Hematopoietic multipotent progenitor cell treated with erythropoietin and hydrocortisone succinate and interleukin-3 and kit ligand, for 15 days (in vitro differentiated cells): ENCODE measurements at regions not wholly inside any gene's neighbourhood (a gene's known extent, or its start where the extent isn't known, plus 50 kb on each side); places are given as distances from the start of the nearest gene placed in this dataset.

ENCODE experiments used
- DNase-seq: peaks from one replicate; pipeline ENCODE4 v3.0.0-alpha.2; 2015; ENCODE audit warnings: low spot score

DNA sequence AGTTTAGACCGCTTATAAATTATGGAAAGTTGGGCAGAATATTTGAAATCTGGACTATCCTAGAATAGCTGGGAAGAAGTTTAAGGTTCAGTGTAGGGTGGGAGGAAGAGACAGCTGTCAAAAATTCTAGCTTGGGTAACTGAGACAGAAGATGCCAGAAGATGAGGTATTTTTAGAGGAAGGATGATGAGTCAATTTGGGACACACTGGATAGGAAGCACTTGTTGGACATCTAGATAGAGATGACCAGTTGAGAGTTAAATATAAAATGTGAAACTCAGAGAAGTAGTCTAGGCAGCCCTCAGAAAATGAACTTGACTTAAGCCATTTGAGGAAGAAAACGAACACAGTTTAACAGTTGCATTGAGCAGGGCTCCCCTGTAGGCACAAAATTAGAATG lies 137.9 kb upstream of the MAP9 start:
- no peak for DNase-seq

DNA sequence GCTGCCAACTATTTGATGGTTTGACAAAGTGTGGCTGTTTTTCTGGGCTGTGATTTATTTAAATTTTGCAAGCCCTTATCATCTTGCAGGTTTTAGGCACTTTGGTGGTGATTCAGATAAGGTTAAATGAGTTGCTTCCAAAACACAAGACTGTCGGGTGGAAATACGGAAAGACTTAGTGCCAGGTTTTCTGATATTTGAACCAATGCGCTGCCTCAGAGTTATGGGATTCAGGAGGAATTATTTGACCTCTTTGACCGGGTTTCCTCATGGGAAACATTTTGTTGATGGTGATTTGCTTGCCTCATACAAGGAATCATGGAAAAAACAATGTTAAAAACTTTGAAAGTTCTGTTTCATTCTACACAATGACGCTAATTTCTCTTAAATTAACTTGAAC lies 136.1 kb upstream of the MAP9 start:
- no peak for DNase-seq

DNA sequence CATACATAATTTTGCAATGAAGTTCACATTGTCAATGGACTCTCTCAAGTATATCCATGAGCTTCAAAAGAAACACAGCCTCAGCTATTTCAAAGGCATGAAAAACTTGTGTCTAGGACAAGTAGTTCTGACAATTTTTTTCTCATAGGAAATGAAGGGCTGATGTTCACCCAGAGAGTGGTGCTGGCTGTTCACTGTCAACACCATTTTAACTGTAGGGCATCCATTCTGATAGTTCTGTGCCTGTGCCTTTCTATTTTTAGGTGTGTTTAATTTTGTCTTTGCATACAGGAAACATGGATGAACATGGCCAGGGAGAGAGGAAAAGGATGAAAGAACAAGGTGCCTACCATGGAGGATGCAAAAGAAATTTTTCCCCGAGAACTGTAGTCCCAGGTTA lies 135.3 kb upstream of the MAP9 start:
- DNase-seq, result no peak

DNA sequence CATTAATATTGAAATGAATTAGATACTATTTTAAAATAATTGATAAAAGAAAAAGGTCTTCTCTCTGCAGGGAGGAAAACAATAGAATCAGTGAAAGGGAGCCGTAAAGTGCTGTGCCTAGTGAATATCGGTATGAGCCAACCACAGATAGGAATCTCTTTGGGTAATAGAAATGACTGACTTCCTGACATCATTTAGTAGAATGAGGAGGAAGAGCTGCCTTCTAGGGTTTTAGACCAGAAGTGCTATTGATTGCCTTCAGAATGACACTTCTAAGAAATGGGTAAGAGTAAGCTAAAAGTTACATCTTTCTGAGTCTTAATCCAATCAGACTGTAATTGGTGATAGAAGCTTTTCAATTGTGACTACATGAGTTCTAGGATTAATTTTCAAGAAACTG lies 134.0 kb upstream of the MAP9 start:
- no peak for DNase-seq

DNA sequence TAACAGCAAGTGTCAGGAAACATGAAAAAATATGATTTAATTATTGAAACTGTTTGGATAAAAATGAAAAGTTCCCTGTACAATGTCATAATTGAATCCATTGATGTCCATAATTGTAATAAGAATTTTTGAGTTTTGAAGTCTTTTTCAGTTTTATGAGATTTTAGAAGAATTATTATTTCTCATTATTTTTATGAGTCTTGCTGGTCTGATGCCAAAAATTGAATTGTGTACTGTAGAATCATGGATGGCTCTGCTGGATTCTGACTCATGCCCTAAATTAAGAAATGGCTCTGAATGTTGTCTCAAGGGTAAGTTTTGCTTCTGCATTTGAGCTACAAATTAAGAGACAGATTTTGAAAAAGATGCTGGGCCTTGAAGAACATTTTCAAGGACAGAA lies 132.8 kb upstream of the MAP9 start:
- DNase-seq, result no peak

DNA sequence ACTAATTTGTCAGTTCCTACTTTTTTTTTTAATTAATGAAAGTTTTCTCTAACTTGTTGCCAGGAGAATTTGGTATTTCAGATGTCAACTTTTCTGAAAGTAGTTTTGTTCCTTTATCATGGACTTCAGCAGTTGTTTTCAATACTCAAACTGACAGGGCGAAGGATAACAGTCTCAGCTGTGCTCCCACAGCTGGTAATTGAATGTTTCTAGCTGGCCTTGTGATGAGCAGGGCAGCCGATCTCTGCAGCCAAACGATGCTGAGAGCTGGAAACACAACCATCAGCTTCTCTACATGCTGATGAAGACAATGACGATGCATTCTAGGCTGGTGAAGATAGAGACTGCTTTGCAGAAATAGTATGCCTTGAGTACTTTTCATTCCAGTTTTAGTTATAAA lies 130.0 kb upstream of the MAP9 start:
- no peak for DNase-seq

DNA sequence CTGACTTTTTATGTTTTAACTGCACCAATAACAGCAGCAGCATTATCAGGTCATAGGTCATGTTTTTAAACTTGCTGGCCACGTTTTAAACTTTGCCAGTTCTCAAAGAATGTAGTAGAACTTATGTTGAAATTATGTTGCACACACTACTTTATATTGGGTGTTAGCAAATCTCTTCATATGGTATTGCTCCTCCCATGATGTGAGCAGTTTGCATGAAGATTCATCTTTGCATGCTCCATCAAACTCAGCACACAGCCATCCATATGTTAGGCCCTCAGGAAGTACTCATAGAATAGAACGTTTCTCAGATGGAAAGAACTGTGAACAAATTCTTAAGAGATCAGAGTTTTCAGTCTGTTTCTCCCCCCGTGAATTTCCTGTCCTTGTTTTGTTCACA lies 128.6 kb upstream of the MAP9 start:
- DNase-seq, result no peak

DNA sequence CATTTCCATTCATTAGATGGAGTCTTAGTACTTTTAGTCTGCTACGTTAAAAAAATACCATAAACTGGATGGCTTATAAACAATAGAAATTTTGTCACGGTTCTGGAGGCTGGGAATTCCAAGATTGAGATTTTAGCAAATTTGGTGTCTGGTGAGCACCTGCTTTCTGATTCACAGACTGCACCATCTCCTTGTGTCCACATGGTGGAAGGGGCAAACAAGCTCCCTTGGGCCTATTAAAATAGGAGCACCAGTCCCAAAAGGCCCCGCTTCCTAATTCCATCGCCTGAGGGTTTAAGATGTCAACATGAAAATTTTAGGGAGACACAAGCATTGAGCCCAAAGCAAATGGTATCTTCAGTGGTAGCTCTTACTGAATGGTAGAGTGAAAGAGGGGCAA lies 120.5 kb upstream of the MAP9 start:
- no peak for DNase-seq

DNA sequence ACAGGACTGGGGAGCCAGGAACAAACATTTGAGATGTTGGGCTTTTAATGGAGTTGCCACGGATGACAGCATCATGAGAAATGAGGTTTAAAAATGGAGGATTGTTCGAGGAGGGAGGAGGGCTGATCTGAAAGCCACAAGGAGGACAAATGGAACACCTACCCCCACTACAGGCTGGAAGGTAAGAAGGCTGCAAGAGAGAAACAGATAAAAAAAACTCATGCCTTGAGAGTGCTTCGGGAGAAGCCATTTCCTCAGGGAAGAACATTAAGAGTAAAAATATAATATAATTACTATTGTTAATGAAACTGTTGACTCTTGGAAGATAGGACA lies 119.5 kb upstream of the MAP9 start:
- no peak for DNase-seq

DNA sequence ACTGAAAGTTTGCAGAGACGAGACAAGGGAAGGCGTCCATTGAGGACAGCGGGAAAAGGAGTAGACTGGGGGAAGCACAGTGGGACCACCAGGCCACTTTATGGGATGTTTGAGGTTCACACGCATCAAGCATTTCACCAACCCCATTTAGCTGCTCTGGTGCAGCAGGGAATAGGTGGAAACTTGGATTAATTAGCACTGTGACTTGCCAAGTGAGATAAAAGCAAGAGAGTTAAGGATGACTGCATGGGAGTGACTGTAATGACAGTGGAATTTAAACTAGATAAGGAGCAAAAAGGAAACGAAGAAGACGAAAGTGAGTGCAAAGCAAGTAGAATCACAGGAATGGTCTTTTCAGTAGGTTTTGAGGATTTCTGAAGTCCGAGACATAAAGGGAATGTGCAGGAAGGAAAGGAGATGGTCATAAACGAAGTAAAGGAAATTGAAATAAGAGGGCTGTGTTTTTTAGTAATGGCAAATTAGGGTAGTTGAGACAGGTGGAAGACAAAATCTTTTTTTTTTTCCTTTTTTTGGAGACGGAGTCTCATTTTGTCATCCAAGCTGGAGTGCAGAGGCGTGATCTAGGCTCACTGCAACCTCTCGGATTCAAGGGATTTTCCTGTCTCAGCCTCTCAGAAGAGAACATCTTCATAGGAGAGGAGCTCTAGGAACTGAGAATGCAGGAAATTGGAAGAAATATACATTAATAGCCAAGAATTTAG lies 119.0 kb upstream of the MAP9 start:
- no peak for DNase-seq

DNA sequence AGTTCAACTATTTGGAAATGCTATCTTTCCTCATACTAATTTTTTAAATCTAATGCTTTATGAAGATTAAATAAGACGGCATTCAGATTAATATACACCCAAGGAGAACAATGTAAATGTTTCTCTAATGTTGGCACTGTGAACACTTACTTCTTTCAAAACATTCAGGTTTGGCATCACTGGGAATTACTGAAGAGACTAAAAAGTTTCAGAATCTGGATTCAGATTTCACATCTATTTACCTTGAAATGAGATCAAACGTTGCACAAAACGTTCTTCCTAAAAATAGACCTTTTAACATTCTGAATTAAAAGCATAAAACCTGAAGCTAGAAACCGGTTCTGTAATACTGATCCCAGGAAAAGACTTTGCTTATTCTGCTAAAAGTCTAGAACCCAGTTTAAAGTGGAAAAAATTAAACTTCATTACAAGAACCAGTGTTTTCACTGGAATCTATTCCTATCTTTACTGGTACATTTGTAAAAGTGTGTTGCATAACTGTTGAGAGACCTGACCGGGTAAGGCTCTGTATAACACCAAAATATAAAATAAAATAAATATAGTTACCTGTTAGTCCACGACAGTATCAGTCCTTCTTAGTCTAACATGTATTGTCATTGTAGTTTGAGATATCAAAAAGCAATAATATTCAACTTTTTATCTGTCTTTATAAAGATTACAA lies 117.4 kb upstream of the MAP9 start:
- no peak for DNase-seq

DNA sequence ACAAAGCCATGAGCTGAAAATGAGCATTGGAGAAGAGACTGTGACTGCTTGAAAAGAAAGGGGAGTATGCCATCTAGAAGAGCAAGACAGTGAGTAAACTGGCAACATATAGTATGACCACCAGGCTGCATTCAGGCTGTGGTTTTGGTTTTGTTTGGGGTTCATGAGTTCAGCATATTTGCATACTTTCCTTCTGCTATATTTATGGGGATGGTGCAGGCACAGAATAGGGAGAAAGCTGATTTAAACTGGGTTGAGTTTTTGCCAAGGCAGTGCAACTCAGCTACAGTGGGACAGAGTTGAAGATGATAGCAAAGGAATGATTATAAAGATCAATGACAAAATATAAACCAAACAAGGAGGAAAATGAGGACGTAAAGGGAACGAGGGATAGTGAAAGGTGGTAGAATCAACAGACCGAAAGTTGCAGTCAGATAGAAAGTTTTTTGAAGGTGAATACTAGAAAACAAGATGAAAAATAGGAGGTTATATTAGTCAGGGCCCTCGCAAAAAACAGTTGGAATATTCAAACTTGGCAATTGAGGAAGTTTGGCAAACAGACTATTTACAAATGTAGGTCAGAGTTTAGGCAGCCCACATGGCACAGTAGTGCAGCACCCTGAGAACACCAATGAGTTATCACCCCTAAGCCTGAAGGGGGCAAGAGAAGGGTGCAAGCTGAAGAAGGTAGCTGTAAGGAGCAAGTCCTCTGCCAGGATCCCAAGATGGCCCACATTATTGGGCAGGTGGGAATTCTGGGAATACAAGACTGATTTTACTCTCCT lies 114.8 kb upstream of the MAP9 start:
- no peak for DNase-seq

DNA sequence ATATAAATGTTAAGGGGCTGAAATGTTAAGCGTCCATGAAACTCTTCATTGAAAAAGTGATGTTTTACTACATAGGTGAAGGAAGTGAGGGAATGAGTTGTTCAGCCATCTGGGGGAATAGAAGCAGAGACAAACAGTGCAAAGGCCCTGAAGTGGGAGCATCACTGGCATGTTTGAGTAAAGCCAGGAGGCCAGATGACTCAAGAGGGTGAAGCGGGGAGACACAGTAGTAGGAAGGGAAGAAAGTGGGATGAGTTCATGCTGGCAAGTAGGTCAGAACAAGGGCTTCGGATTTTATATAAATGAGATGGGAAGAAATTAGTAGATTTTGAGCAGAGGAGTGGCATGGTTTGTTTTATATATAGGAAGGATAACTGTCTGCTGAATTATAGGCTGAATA lies 112.5 kb upstream of the MAP9 start:
- no peak for DNase-seq

DNA sequence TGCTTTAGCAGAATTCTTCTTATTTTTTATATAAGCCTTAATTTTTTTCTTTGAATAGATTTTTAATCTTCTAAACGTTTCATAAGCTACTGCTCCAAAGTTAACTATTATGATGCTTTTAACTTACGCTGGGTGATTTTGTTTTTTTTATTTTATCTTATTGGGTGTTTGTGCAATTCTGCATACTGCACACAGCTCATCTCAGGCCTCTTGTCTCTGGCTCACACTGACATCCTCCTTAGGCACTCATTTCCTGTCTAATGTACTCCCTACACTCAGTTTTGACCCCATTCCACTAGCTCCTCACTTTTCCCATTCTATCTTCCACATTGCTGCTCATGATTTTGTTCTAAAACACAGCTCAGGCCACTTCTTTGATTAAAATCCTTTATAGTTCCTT lies 111.9 kb upstream of the MAP9 start:
- DNase-seq, result no peak

DNA sequence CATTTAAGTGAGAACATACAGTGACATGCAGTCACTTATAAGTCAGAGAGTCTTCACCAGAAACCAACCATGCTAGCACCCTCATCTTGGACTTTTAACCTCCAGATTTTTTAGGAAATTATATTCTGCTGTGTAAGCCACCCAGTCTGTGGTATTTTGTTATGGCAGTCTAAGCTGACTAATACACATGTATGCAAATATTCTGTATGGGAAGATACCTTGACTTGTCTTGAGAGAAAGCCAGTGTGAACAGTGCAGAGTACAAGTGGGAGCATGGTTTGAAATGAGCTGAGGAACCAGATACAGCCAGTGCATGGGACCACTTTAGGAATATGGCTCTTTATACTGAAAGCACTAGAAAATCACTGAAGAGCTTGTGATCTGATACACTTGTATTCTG lies 110.4 kb upstream of the MAP9 start:
- no peak for DNase-seq

DNA sequence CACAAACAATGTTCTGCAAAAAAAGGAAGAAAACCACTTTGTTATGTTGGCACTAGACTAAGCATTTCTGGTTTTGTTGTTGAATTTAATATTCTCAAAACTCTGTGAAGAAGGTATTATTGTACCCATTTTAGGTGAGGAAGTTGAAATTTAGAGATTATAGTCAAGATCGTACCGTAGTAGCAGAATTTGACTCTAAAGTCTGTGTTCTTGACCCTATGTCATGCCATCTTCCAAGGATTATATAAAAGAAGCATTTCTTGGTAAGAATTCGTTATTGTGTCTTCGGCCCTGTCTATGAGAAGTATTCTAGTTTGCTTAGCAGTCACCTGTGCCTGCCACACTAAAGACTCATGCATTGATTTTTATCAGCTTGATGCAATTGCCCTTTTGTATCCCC lies 104.4 kb upstream of the MAP9 start:
- no peak for DNase-seq

DNA sequence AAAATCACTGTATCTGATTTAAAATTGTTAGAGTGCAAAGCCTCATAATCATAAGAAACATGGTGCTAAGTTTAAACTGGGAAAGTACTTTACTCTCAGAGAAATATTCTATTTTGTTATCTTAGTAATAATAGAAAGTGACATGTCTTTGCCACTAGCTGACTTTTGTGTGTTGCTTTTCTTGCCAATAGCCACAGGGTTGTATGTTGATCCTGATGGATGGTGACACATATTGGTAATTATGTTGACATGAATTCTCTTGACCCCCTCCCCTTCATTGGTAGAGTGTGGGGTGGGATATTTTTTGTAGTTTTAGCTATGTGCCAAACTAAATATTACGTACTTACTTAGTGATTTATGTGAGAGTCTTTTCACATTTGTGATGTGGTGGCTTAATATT lies 103.1 kb upstream of the MAP9 start:
- DNase-seq, result no peak

DNA sequence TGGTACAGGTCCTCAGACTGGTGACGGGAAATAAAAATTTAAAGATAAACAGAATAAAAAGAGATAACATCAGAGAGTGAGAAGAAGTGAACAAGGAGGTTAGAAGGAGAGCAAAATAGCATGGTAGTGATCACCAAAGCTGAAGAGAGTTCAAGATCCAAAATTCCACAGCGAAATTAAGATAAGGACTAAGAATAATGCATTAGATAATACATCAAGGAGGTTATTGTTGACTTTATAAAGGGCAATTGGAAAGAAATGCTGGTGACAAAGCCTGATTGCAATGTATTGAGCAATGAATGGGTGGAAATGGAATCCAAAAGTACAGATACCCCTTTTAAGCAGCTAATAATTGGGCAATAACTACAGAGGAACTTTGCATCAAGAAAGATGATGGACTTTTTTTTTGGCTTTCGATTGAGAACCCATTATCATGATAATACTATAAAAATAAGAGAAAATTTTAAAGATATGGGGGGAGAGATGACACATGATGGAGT lies 101.6 kb upstream of the MAP9 start:
- no peak for DNase-seq

DNA sequence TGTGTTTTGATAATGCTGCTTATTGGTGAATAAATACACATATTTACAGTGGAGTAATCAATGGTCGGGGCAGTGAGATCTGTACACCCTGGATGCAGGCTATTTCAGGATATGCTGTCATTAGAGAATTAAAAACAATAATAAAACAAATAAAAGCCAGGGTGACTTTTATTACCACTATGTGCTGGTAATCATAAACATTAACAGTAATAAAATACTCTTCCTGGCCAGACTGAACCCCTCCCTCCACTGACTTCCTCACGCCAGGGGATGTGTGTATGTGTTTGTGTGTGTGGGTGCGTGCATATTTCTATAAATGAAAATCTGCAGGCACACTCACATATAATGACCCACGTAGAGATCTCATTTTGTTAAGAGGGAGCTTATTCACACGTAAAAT lies 98.0 kb upstream of the MAP9 start:
- no peak for DNase-seq

DNA sequence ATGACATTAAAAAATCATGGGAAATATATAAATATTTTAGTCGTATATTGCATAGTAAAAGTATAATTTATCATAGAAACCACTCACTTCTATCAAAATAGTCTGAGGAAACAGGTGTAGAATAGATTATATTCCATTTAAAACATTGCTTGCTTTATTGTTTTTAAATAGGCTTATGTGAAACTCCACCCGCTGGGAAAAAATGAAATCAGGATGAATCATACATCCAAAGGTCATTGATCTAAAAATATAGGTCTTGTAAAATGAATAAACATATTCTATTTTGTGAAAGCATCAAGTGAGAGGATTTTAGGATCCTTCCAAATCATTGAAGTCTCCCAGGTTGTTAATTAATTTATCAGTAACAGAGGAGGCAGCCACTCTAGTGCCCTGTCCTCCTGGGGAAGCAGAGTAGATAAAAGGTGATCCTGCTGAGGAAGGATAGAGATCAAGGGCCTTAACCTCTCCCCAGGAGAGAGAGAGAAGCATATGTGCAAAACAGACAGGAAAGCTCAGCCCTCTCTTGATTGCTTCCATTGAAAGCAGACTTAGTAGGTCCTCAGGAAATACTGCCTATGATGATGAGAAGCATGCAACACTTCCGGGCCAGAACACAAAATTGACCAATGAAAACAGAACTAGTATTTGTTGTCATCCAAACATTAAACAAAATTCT lies 96.8 kb upstream of the MAP9 start:
- DNase-seq, result no peak

DNA sequence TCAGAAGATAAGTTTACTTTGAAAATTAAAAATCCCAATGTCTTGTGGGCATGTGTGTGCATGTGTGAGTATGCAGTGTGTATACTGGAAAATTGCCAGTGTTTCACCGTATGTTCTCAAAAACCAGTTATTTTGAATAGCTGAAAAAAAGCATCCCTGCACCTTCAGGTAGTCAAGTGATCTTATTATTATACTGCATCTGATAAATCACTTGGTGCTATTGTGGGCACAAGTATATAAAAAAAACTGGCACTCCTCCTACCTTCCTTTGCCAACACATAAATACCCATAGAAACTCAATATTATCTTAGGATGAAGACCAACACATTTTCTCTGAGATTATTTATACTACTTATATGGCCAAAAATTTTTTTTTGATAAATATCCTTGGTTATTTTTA lies 91.5 kb upstream of the MAP9 start:
- no peak for DNase-seq

DNA sequence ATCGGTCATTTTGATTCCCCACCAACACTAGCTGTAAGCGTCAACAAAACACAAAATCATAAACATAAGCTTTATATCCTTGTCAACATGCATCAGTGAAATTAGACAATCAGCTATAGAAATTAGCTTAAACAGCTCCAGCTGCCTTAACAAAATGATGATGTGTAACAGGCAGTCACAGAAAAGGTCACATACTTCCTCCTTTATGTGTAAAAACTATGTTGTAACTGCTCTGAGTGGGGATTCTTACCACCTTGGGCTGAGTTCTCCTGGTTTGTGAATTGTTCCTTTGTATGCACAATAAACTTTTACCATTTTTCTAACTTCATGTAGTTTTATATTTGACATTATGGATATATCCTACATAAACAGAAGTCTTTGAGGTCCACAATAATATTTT lies 73.9 kb upstream of the MAP9 start:
- DNase-seq, result no peak

DNA sequence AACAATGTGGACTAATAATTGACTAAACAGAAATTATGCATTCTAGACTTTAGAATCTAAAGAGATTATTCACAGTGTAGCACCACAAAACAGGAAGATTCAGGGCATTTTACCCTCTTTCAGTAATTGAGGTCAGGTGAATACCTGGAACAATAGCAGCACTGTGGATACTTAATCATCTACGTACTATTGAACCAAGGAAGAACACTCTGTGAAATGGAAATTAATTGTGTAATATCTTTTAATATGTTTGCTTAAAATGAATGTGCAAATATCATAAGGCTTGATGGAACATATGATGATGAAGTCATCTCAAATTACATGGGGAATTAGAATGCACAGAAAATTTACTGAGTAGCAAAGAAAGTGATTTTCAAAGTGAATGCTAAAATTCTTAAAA lies 68.5 kb upstream of the MAP9 start:
- DNase-seq, result no peak
